GM23338 (cell line): ENCODE measurements at regions not wholly inside any gene's neighbourhood (a gene's known extent, or its start where the extent isn't known, plus 50 kb on each side); places are given as distances from the start of the nearest gene placed in this dataset.

Experiments used
- ATAC-seq: fragments of 200-7000 bp; cut with Tn5 transposase; 3 replicates; pipeline ENCODE4 v1.9.1; 2020
- DNase-seq: peaks from one replicate; pipeline ENCODE4 v3.0.0-alpha.2; 2015; ENCODE audit warnings: low spot score
- H2AFZ ChIP-seq: fragments of 200-600 bp; sonication (generic); 2 replicates; pipeline ENCODE4 v1.8.0; 2016; ENCODE audit warnings: antibody characterized with exemption, mild to moderate bottlenecking, moderate library complexity
- H3F3A ChIP-seq: fragments of 200-600 bp; sonication (generic); replicated peaks from 2 replicates; pipeline ENCODE4 v1.8.0; 2017; ENCODE audit warnings: antibody characterized with exemption, mixed run types, low read depth
- H3K27ac ChIP-seq: fragments of 200-600 bp; sonication (generic); 2 replicates; pipeline ENCODE4 v1.6.1; 2016; ENCODE audit warnings: low read depth
- H3K27me3 ChIP-seq: fragments of 200-600 bp; sonication (generic); 2 replicates; pipeline ENCODE4 v1.8.0; 2016; ENCODE audit warnings: mild to moderate bottlenecking, mixed run types, moderate library complexity; ENCODE audit not compliant: insufficient read depth
- H3K36me3 ChIP-seq: fragments of 200-600 bp; sonication (generic); 2 replicates; pipeline ENCODE4 v1.8.0; 2016; ENCODE audit warnings: mild to moderate bottlenecking; ENCODE audit not compliant: insufficient read depth
- H3K4me1 ChIP-seq: fragments of 200-600 bp; sonication (generic); 2 replicates; pipeline ENCODE4 v1.8.0; 2016; ENCODE audit warnings: mild to moderate bottlenecking, moderate library complexity; ENCODE audit not compliant: insufficient read depth
- H3K4me2 ChIP-seq: fragments of 200-600 bp; sonication (generic); 2 replicates; pipeline ENCODE4 v1.7.1; 2017; ENCODE audit warnings: mixed run types
- H3K4me3 ChIP-seq: fragments of 200-600 bp; sonication (generic); 2 replicates; pipeline ENCODE4 v1.6.1; 2016; ENCODE audit warnings: mixed run types
- H3K79me2 ChIP-seq: fragments of 200-600 bp; sonication (generic); replicated peaks from 2 replicates; pipeline ENCODE4 v1.8.0; 2017; ENCODE audit warnings: mild to moderate bottlenecking; ENCODE audit not compliant: insufficient read depth
- H3K9me2 ChIP-seq: fragments of 200-600 bp; sonication (generic); 2 replicates; pipeline ENCODE4 v1.8.0; 2017; ENCODE audit not compliant: insufficient read depth
- H4K20me1 ChIP-seq: fragments of 200-600 bp; sonication (generic); replicated peaks from 2 replicates; pipeline ENCODE4 v1.8.0; 2017; ENCODE audit warnings: mild to moderate bottlenecking; ENCODE audit not compliant: insufficient read depth
- H3K27ac Mint-ChIP-seq: 2 replicates; pipeline ENCODE4 v1.8.0; 2020; ENCODE audit warnings: inconsistent platforms, mild to moderate bottlenecking, moderate library complexity, mixed read lengths
- H3K27me3 Mint-ChIP-seq: 3 replicates; pipeline ENCODE4 v1.8.0; 2022; ENCODE audit warnings: low read depth, mild to moderate bottlenecking, moderate library complexity, mixed read lengths, inconsistent platforms; ENCODE audit not compliant: insufficient read depth, poor library complexity
- H3K36me3 Mint-ChIP-seq: 3 replicates; pipeline ENCODE4 v1.8.0; 2021; ENCODE audit warnings: low read depth, mild to moderate bottlenecking, inconsistent platforms, moderate library complexity, mixed read lengths
- H3K4me1 Mint-ChIP-seq: 3 replicates; pipeline ENCODE4 v1.8.0; 2020; ENCODE audit warnings: mild to moderate bottlenecking, inconsistent platforms, mixed read lengths
- H3K4me3 Mint-ChIP-seq: 3 replicates; pipeline ENCODE4 v1.8.0; 2021; ENCODE audit warnings: moderate library complexity, mild to moderate bottlenecking, inconsistent platforms, mixed read lengths
- H3K9me3 Mint-ChIP-seq: 3 replicates; pipeline ENCODE4 v1.8.0; 2020; ENCODE audit warnings: moderate library complexity, mild to moderate bottlenecking, inconsistent platforms, mixed read lengths
- ETS1 ChIP-seq: IDR thresholded peaks from 2 replicates; pipeline ENCODE4 v1.6.1; 2016; ENCODE audit warnings: antibody characterized with exemption
- EZH2 ChIP-seq: fragments of 200-600 bp; sonication (generic); IDR thresholded peaks from one replicate; pipeline ENCODE4 v1.8.0; 2017; ENCODE audit warnings: antibody characterized with exemption, mild to moderate bottlenecking, low read depth; ENCODE audit not compliant: unreplicated experiment
- EZH2phosphoT487 ChIP-seq: fragments of 200-600 bp; sonication (generic); IDR thresholded peaks from one replicate; pipeline ENCODE4 v1.8.1; 2018; ENCODE audit warnings: antibody characterized with exemption; ENCODE audit not compliant: unreplicated experiment
- REST ChIP-seq: IDR thresholded peaks from one replicate; pipeline ENCODE4 v1.6.1; 2018; ENCODE audit warnings: antibody characterized with exemption; ENCODE audit not compliant: unreplicated experiment
- ZNF462 ChIP-seq: fragments of 250-450 bp; sonication (Bioruptor Pico); IDR thresholded peaks from 2 replicates; pipeline ENCODE4 v1.5.0; 2020; ENCODE audit warnings: mild to moderate bottlenecking, moderate library complexity

GRCh38 chr10:29920408-29921070 lies 138.8 kb downstream of the JCAD start:
- no peaks in the 10 kb centered on the region for H3K36me3 ChIP-seq
- no peak for ATAC-seq
- peaks cover 8% of the 10 kb centered on the region for H3K4me1 Mint-ChIP-seq
- H3K27me3 ChIP-seq, result no peaks in the 10 kb centered on the region
- no peak overlapping the region for H3K27ac ChIP-seq
- no peaks in the 10 kb centered on the region for H3K79me2 ChIP-seq
- no peaks in the 10 kb centered on the region for H3K36me3 Mint-ChIP-seq
- H3F3A ChIP-seq, result no peaks in the 10 kb centered on the region
- TF ChIP-seq ZNF462 (CRISPR knock-in tag), result no peak
- no peak for TF ChIP-seq ETS1
- TF ChIP-seq EZH2, result no peak
- TF ChIP-seq REST, result no peak
- no peak for TF ChIP-seq EZH2phosphoT487
- peaks cover 13% of the 10 kb centered on the region for H3K27me3 Mint-ChIP-seq
- H3K4me3 Mint-ChIP-seq, result no peak overlapping the region
- no peak overlapping the region for H3K27ac Mint-ChIP-seq
- H3K4me1 ChIP-seq, result no peaks in the 10 kb centered on the region
- H4K20me1 ChIP-seq, result no peaks in the 10 kb centered on the region
- no peak overlapping the region for H2AFZ ChIP-seq
- H3K4me3 ChIP-seq, result no peak overlapping the region
- peaks cover 4% of the 10 kb centered on the region; the same call in 1 of the 2 replicates for H3K9me2 ChIP-seq
- H3K9me3 Mint-ChIP-seq, result no peaks in the 10 kb centered on the region
- no peak overlapping the region for H3K4me2 ChIP-seq
- DNase-seq, result no peak
